ENCODE measurements at regions not wholly inside any gene's neighbourhood (a gene's known extent, or its start where the extent isn't known, plus 50 kb on each side); places are given as distances from the start of the nearest gene placed in this dataset.

DNA sequence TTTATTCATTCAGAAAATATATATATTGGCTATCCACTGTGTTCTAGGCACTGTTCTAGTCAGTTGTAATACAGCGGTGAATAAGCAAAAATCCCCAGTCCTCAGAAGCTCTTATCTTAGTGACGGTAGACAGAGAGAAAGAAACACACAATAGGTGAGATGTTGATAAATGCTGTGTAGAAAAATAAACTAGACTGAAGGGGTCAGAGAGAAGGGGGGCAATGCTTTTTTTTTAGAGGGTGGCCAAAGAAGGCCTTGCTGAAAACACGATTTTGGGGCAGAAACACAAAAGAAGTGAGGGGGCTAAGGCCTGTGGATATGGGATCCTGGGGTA is 68.0 kb upstream of the MBOAT1 start:
- H3K27ac ChIP-seq, result no peak overlapping the region
- intact Hi-C loops (cut with DNase I), result loop anchor here in 1 of 2 donors (10.0 kb wide), 1 partner anchor 185 kb away; no protein-coding TSS in a partner anchor
- H3K4me1 ChIP-seq (replicated peaks in 1 of 2), result no peaks in the 10 kb centered on the region
- no peak for DNase-seq
- WGBS, 4 donors, result 63 to 77% (median 69%) methylated on average over 3 of the region's 3 CpGs
- no peak overlapping the region for H3K4me3 ChIP-seq
- peaks cover 4% of the 10 kb centered on the region for H3K27me3 ChIP-seq
- H3K36me3 ChIP-seq (replicated peaks in 1 of 2), result no peaks in the 10 kb centered on the region
- TF ChIP-seq, protein P1, sequence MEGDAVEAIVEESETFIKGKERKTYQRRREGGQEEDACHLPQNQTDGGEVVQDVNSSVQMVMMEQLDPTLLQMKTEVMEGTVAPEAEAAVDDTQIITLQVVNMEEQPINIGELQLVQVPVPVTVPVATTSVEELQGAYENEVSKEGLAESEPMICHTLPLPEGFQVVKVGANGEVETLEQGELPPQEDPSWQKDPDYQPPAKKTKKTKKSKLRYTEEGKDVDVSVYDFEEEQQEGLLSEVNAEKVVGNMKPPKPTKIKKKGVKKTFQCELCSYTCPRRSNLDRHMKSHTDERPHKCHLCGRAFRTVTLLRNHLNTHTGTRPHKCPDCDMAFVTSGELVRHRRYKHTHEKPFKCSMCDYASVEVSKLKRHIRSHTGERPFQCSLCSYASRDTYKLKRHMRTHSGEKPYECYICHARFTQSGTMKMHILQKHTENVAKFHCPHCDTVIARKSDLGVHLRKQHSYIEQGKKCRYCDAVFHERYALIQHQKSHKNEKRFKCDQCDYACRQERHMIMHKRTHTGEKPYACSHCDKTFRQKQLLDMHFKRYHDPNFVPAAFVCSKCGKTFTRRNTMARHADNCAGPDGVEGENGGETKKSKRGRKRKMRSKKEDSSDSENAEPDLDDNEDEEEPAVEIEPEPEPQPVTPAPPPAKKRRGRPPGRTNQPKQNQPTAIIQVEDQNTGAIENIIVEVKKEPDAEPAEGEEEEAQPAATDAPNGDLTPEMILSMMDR (IDR thresholded peaks at IDR 0.05), result no peak
- no peak for TF ChIP-seq POLR2A (IDR thresholded peaks at IDR 0.05)
- no peaks in the 10 kb centered on the region for H3K9me3 ChIP-seq (replicated peaks in 1 of 3)

DNA sequence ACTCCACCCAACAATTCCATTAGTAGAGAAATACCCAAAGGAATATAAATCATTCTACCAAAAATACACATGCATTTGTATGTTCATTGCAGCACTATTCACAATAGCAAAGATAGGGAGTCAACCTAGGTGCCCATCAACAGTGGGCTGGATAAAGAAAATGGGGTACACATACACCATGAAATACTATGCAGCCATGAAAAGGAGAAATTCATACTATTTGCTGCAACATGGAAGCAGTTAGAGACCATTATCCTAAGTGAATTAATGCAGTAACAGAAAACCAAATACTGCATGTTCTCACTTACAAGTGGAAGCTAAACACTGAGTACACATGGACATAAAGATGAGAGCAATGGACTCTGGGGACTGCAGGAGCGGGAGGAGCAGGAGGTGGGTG is 72.4 kb upstream of the MBOAT1 start:
- Histone ChIP-seq H3K36me3 (replicated peaks in 1 of 2) (no peaks in the 10 kb centered on the region), H3K4me1 (replicated peaks in 1 of 2) (no peaks in the 10 kb centered on the region), H3K9me3 (replicated peaks in 1 of 3) (no peaks in the 10 kb centered on the region), H3K27me3 (no peaks in the 10 kb centered on the region), H3K4me3 (no peak overlapping the region), H3K27ac (no peak overlapping the region)
- TF ChIP-seq POLR2A (IDR thresholded peaks at IDR 0.05), result no peak
- TF ChIP-seq, protein P1 (IDR thresholded peaks at IDR 0.05), result no peak
- no peak for DNase-seq
- intact Hi-C loops (cut with DNase I), result loop anchor here in 1 of 2 donors (10.0 kb wide), 1 partner anchor 190 kb away; no protein-coding TSS in a partner anchor
- 81 to 100% (median 94%) methylated on average over 1 of the region's 1 CpG for WGBS, 4 donors

- intact Hi-C loops (cut with DNase I), result loop anchor here in 1 of 2 donors (10.0 kb wide), 1 partner anchor 192 kb away; no protein-coding TSS in a partner anchor
- no peak for DNase-seq
- 74 to 87% (median 77%) methylated on average over 1 of the region's 1 CpG for WGBS, 4 donors
- Histone ChIP-seq H3K9me3 (replicated peaks in 1 of 3) (no peaks in the 10 kb centered on the region), H3K36me3 (replicated peaks in 1 of 2) (no peaks in the 10 kb centered on the region), H3K27ac (no peak overlapping the region), H3K27me3 (no peaks in the 10 kb centered on the region), H3K4me3 (no peak overlapping the region), H3K4me1 (replicated peaks in 1 of 2) (no peaks in the 10 kb centered on the region)
- no peak for TF ChIP-seq POLR2A (IDR thresholded peaks at IDR 0.05)
- TF ChIP-seq, protein P1 (IDR thresholded peaks at IDR 0.05), result no peak
These were observed 74.8 kb upstream of the MBOAT1 start for GRCh38 chr6:20286968-20287565.

DNA sequence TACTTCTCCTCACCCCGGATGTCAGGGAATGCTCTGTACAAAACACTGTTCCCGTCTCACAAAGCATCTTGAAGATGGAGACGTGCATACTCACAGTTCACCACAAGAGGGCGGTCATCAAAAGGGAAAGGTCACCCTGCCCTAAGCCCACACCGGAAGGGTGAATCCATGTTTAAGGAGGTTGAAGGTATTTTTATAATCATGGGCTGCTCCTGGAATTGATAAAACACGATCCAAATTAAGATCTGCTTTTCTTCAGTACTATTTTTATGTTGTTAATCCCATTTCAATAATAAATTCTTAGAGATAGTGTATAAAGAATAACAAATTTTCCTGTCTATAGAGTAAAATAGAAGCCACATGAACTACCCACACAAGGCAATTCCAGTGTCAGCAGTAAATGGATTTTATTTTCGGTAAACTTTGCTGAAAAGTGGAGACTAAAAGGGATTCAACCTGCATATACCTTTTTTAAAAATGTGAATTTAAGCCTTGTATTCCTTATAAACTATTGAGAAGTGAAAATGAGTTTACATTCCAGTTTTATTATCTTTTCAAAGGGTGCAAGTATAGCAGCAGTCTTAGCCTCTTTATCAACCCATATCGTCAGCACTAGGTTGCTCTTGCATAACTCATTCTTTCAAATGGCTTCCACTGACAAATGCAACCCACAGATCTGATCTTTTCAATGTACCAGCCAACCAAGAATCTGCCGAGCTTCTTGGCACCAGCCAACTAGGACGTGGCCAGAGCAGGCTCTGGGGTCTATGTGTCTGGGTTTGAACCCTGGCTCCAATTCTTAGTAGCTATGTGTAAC is 79.7 kb upstream of the MBOAT1 start:
- Histone ChIP-seq H3K4me1 (replicated peaks in 1 of 2) (no peaks in the 10 kb centered on the region), H3K36me3 (replicated peaks in 1 of 2) (no peaks in the 10 kb centered on the region), H3K27me3 (no peaks in the 10 kb centered on the region), H3K4me3 (no peak overlapping the region), H3K27ac (no peak overlapping the region), H3K9me3 (replicated peaks in 1 of 3) (no peaks in the 10 kb centered on the region)
- no peak for TF ChIP-seq POLR2A (IDR thresholded peaks at IDR 0.05)
- TF ChIP-seq, protein P1 (IDR thresholded peaks at IDR 0.05), result peak; percentile 83 to 92 (median 90)
- WGBS, 4 donors, result 16 to 21% (median 18%) methylated on average over 10 of the region's 10 CpGs
- intact Hi-C loops (cut with DNase I), result loop anchor here (2.0 to 5.0 kb wide), 3 partner anchors 105 to 241 kb away; no protein-coding TSS in a partner anchor
- peak; percentile 61 to 90 (median 82) for DNase-seq
